H1 (cell line): ENCODE measurements at regions not wholly inside any gene's neighbourhood (a gene's known extent, or its start where the extent isn't known, plus 50 kb on each side); places are given as distances from the start of the nearest gene placed in this dataset.

Experiments used
- CHD1 ChIP-seq: IDR thresholded peaks from 2 replicates; pipeline ENCODE4 v1.6.1; 2012; ENCODE audit warnings: low read depth, low read length, improper control_type of control experiment
- FOSL1 ChIP-seq: IDR thresholded peaks from 2 replicates; pipeline ENCODE4 v1.6.1; 2011; ENCODE audit warnings: mild to moderate bottlenecking, low read depth, low read length, moderate library complexity; ENCODE audit not compliant: insufficient read depth
- POLR2A ChIP-seq, 2 experiments: IDR thresholded peaks; 1 replicate in 1 of 2; 2 replicates in 1 of 2; pipeline ENCODE4 v1.6.1; 2011; ENCODE audit warnings: low read depth in 2 of 2, low read length in 2 of 2, mild to moderate bottlenecking in 2 of 2; ENCODE audit errors: control extremely low read depth in 1 of 2
- POLR2AphosphoS5 ChIP-seq: IDR thresholded peaks from 2 replicates; pipeline ENCODE4 v1.6.1; 2011; ENCODE audit warnings: low read depth, low read length
- RNF2 ChIP-seq: fragments of 200-900, 300-1000 bp; sonication (generic); IDR thresholded peaks from 2 replicates; pipeline ENCODE4 v1.7.1; 2016; ENCODE audit warnings: borderline replicate concordance, low read depth, mild to moderate bottlenecking, antibody characterized with exemption, low read length; ENCODE audit not compliant: poor library complexity, severe bottlenecking; ENCODE audit errors: missing control alignments
- ZNF274 ChIP-seq: IDR thresholded peaks from 2 replicates; pipeline ENCODE4 v1.7.0; 2012; ENCODE audit warnings: low read length, borderline replicate concordance; ENCODE audit errors: extremely low read depth

GRCh38 chr1:30258876-30259275 is 464.5 kb downstream of the MATN1 start:
- no peak for TF ChIP-seq FOSL1
- TF ChIP-seq POLR2A (IDR thresholded peaks at IDR 0.05; ENCODE audit: control extremely low read depth in 1 of 2, low read depth in 2 of 2, low read length in 2 of 2): no peak
- no peak for TF ChIP-seq RNF2
- TF ChIP-seq POLR2AphosphoS5: no peak
- no peak for TF ChIP-seq ZNF274
- TF ChIP-seq CHD1: no peak
